GM21825 (cell line): ENCODE measurements at regions not wholly inside any gene's neighbourhood (a gene's known extent, or its start where the extent isn't known, plus 50 kb on each side); places are given as distances from the start of the nearest gene placed in this dataset.

ENCODE experiments used
- ATAC-seq: cut with Tn5 transposase; IDR thresholded peaks from one replicate; pipeline ENCODE4 v1.9.1; 2021; ENCODE audit warnings: mild to moderate bottlenecking, moderate library complexity; ENCODE audit not compliant: unreplicated experiment

- ATAC-seq, result no peak
These were observed 196.9 kb upstream of the PLET1 start for GRCh38 chr11:112457532-112457931.

- no peak for ATAC-seq
These were observed 198.3 kb upstream of the PLET1 start for GRCh38 chr11:112459001-112459400.

GRCh38 chr11:112460141-112460540 lies 199.5 kb upstream of the PLET1 start:
- ATAC-seq, result no peak

GRCh38 chr11:112464949-112465348 lies 204.3 kb upstream of the PLET1 start:
- ATAC-seq, result no peak

- ATAC-seq, result no peak
These were observed 204.9 kb upstream of the PLET1 start for GRCh38 chr11:112465433-112466024.

GRCh38 chr11:112467721-112468120 lies 207.1 kb upstream of the PLET1 start:
- ATAC-seq, result no peak

- ATAC-seq, result no peak
These were observed 208.7 kb upstream of the PLET1 start for GRCh38 chr11:112469376-112469775.

- no peak for ATAC-seq
These were observed 209.7 kb upstream of the PLET1 start for GRCh38 chr11:112470355-112470754.

GRCh38 chr11:112471731-112472130 lies 211.1 kb upstream of the PLET1 start:
- ATAC-seq, result no peak

- no peak for ATAC-seq
These were observed 216.5 kb upstream of the PLET1 start for GRCh38 chr11:112477152-112477551.

GRCh38 chr11:112477581-112478317 lies 217.1 kb upstream of the PLET1 start:
- no peak for ATAC-seq

GRCh38 chr11:112478806-112479205 lies 218.1 kb upstream of the PLET1 start:
- no peak for ATAC-seq

GRCh38 chr11:112481431-112481830 lies 220.8 kb upstream of the PLET1 start:
- ATAC-seq, result no peak

- ATAC-seq, result no peak
These were observed 221.2 kb upstream of the PLET1 start for GRCh38 chr11:112481893-112482292.

- ATAC-seq, result no peak
These were observed 224.6 kb upstream of the PLET1 start for GRCh38 chr11:112485280-112485679.

GRCh38 chr11:112497826-112498225 lies 237.2 kb upstream of the PLET1 start:
- no peak for ATAC-seq

GRCh38 chr11:112498701-112499100 lies 238.0 kb upstream of the PLET1 start:
- no peak for ATAC-seq

- ATAC-seq, result no peak
These were observed 238.7 kb upstream of the PLET1 start for GRCh38 chr11:112499153-112499880.

- no peak for ATAC-seq
These were observed 239.2 kb upstream of the PLET1 start for GRCh38 chr11:112499881-112500204.

GRCh38 chr11:112503410-112503809 lies 242.8 kb upstream of the PLET1 start:
- ATAC-seq, result no peak

GRCh38 chr11:112504056-112504455 lies 243.4 kb upstream of the PLET1 start:
- no peak for ATAC-seq

- ATAC-seq, result no peak
These were observed 246.2 kb upstream of the PLET1 start for GRCh38 chr11:112506852-112507251.
